HepG2 (cell line): ENCODE measurements at regions not wholly inside any gene's neighbourhood (a gene's known extent, or its start where the extent isn't known, plus 50 kb on each side); places are given as distances from the start of the nearest gene placed in this dataset.

Experiments used
- ATAC-seq: fragments of 200-7000 bp; cut with Tn5 transposase; 3 replicates; pipeline ENCODE4 v1.9.1; 2020; ENCODE audit warnings: mild to moderate bottlenecking, moderate library complexity
- BruUV-seq: library from RNA; stranded (reverse); fragments of 400-500 nt; replicated peaks from 2 replicates; lab custom pipeline; 2021; lab: Mats Ljungman, UMichigan
- CTCF ChIA-PET: fragments of 300-600 bp; formaldehyde crosslinking; extraction: SDS; loops from one replicate; lab custom pipeline; 2021; ENCODE audit warnings: low total read pairs, inconsistent platforms, low intra/inter-chr PET ratio; lab: Yijun Ruan, JAX
- POLR2A ChIA-PET: fragments of 350-600 bp; sonication (Branson Sonifier 250); formaldehyde crosslinking; loops from one replicate; lab custom pipeline; 2020; ENCODE audit warnings: antibody characterized with exemption, inconsistent platforms; lab: Yijun Ruan, JAX
- DNase-seq: peaks from one replicate; pipeline ENCODE4 v3.0.0-alpha.2; 2015; ENCODE audit warnings: low spot score
- FAIRE-seq: peaks from 3 replicates; lab custom pipeline; 2011; peaks lifted over from hg19 to GRCh38; lab: Jason Lieb, UNC
- H2AFZ ChIP-seq: one replicate; pipeline ENCODE4 v1.6.1; 2011; ENCODE audit warnings: low read length, inconsistent platforms
- H3K27ac ChIP-seq: fragments of 300-600 bp; 3 replicates; pipeline ENCODE4 v1.8.0; 2011; ENCODE audit warnings: mixed run types, mild to moderate bottlenecking, mixed read lengths, low read length, inconsistent platforms; ENCODE audit not compliant: insufficient read depth; ENCODE audit errors: extremely low read length
- H3K27me3 ChIP-seq, 2 experiments: fragments of 200-600 bp in 1 of 2; 2 replicates in 1 of 2; 3 replicates in 1 of 2; pipeline versions ENCODE4 v1.6.0 to v1.8.0; 2011; ENCODE audit warnings: low read length in 2 of 2, mild to moderate bottlenecking in 2 of 2, moderate library complexity in 2 of 2, inconsistent platforms in 1 of 2; ENCODE audit not compliant: insufficient read depth in 2 of 2, control insufficient read depth in 1 of 2
- H3K36me3 ChIP-seq, 2 experiments: fragments of 200-600 bp in 1 of 2; replicated peaks in 1 of 2; 2 replicates in 1 of 2; 3 replicates in 1 of 2; pipeline versions ENCODE4 v1.5.1 to v1.8.0; 2011; ENCODE audit warnings: low read length in 2 of 2, inconsistent platforms in 1 of 2; ENCODE audit not compliant: insufficient read depth in 2 of 2, control insufficient read depth in 1 of 2
- H3K4me1 ChIP-seq: 2 replicates; pipeline ENCODE4 v1.5.1; 2012; ENCODE audit warnings: low read length, inconsistent platforms; ENCODE audit not compliant: insufficient read depth
- H3K4me2 ChIP-seq: 2 replicates; pipeline ENCODE4 v1.6.0; 2011; ENCODE audit warnings: low read depth, low read length, inconsistent platforms
- H3K4me3 ChIP-seq, 3 experiments: fragments of 200-600 bp in 1 of 3; sonication (generic), shearing (Covaris generic) in 1 of 3; replicated peaks in 1 of 3; 2 replicates each; pipeline ENCODE4 v1.5.1; 2011 to 2016; ENCODE audit warnings: low read length in 3 of 3, inconsistent platforms in 2 of 3, low read depth in 2 of 3, mild to moderate bottlenecking in 2 of 3, control low read depth in 1 of 3, mixed read lengths in 1 of 3; ENCODE audit not compliant: insufficient read depth in 1 of 3
- H3K79me2 ChIP-seq: one replicate; pipeline ENCODE4 v1.6.1; 2011; ENCODE audit warnings: low read length, inconsistent platforms; ENCODE audit not compliant: insufficient read depth
- H3K9ac ChIP-seq: 2 replicates; pipeline ENCODE4 v1.6.0; 2011; ENCODE audit warnings: mild to moderate bottlenecking, low read depth, low read length, inconsistent platforms; ENCODE audit not compliant: insufficient read depth
- H3K9me3 ChIP-seq: 2 replicates; pipeline ENCODE4 v1.5.1; 2012; ENCODE audit warnings: mild to moderate bottlenecking, low read length
- H4K20me1 ChIP-seq: 2 replicates; pipeline ENCODE4 v1.6.0; 2011; ENCODE audit warnings: inconsistent platforms, mild to moderate bottlenecking, low read length, moderate library complexity; ENCODE audit not compliant: insufficient read depth
- CBFB ChIP-seq: sonication (generic); formaldehyde crosslinking; IDR thresholded peaks from 2 replicates; pipeline ENCODE4 v1.4.0; 2020; ENCODE audit warnings: missing genetic modification reagents
- CENPX ChIP-seq: sonication (generic); formaldehyde crosslinking; IDR thresholded peaks from 2 replicates; pipeline ENCODE4 v1.9.0; 2021; ENCODE audit warnings: mild to moderate bottlenecking, missing genetic modification reagents, moderate library complexity
- FOXA1 ChIP-seq, 2 experiments: fragments of 450-650 bp in 1 of 2; sonication (generic) in 1 of 2; formaldehyde crosslinking in 1 of 2; IDR thresholded peaks; 2 replicates each; pipeline versions ENCODE4 v1.4.0 to v1.6.1; 2016 to 2020; ENCODE audit warnings: missing genetic modification reagents in 1 of 2
- FOXO1 ChIP-seq: sonication (generic); formaldehyde crosslinking; IDR thresholded peaks from 2 replicates; pipeline ENCODE4 v1.4.0; 2020; ENCODE audit warnings: missing genetic modification reagents
- HOXA5 ChIP-seq: sonication (generic); formaldehyde crosslinking; IDR thresholded peaks from 2 replicates; pipeline ENCODE4 v1.4.0; 2020; ENCODE audit warnings: missing genetic modification reagents
- KLF12 ChIP-seq: sonication (generic); formaldehyde crosslinking; IDR thresholded peaks from 2 replicates; pipeline ENCODE4 v1.4.0; 2020; ENCODE audit warnings: missing genetic modification reagents, borderline replicate concordance
- SKI ChIP-seq: fragments of 450-650 bp; IDR thresholded peaks from one replicate; pipeline ENCODE4 v1.6.1; 2018; ENCODE audit warnings: mild to moderate bottlenecking; ENCODE audit not compliant: partially characterized antibody
- SRY ChIP-seq: sonication (generic); formaldehyde crosslinking; IDR thresholded peaks from 2 replicates; pipeline ENCODE4 v1.8.0; 2022; ENCODE audit warnings: mild to moderate bottlenecking, missing genetic modification reagents
- TARDBP ChIP-seq: sonication (generic); formaldehyde crosslinking; IDR thresholded peaks from 2 replicates; pipeline ENCODE4 v1.8.0; 2022; ENCODE audit warnings: mild to moderate bottlenecking, missing genetic modification reagents
- ZEB1 ChIP-seq: IDR thresholded peaks from 2 replicates; pipeline ENCODE4 v1.6.1; 2012; ENCODE audit warnings: mild to moderate bottlenecking, low read depth, inconsistent platforms; ENCODE audit not compliant: insufficient replicate concordance
- ZFP90 ChIP-seq: sonication (generic); formaldehyde crosslinking; IDR thresholded peaks from 2 replicates; pipeline ENCODE4 v1.8.0; 2022; ENCODE audit warnings: missing genetic modification reagents, mild to moderate bottlenecking, inconsistent platforms, borderline replicate concordance
- ZNF205 ChIP-seq: IDR thresholded peaks from 2 replicates; pipeline ENCODE4 v1.6.1; 2018; ENCODE audit warnings: missing biosample characterization, missing genetic modification reagents
- ZNF33A ChIP-seq: sonication (generic); formaldehyde crosslinking; IDR thresholded peaks from 2 replicates; pipeline ENCODE4 v1.5.1; 2020; ENCODE audit warnings: missing genetic modification reagents, mild to moderate bottlenecking, moderate library complexity, borderline replicate concordance
- ZNF574 ChIP-seq: sonication (generic); formaldehyde crosslinking; IDR thresholded peaks from 2 replicates; pipeline ENCODE4 v1.4.0; 2020; ENCODE audit warnings: missing genetic modification reagents
- ZNF839 ChIP-seq: sonication (generic); formaldehyde crosslinking; IDR thresholded peaks from 2 replicates; pipeline ENCODE4 v1.4.0; 2020; ENCODE audit warnings: missing genetic modification reagents, mild to moderate bottlenecking, borderline replicate concordance
- WGBS: methylation state at CpG from one replicate; pipeline ENCODE4 v1.1.6; 2017; ENCODE audit warnings: low lambda C conversion rate; 5-methylcytosine and 5-hydroxymethylcytosine counted together
- in situ Hi-C: cut with HindIII; loops from 2 replicates; pipeline ENCODE4 v1.10.0; 2017; ENCODE audit warnings: low pct_unique_long_range_greater_than_20kb; ENCODE audit not compliant: extremely low pct_ligation_motif_present
- intact Hi-C: fragments of 100-400 bp; cut with micrococcal nuclease; formaldehyde crosslinking; loops from one replicate; pipeline ENCODE4 v1.10.0; 2022; ENCODE audit not compliant: unreplicated experiment

GRCh38 chr11:129557421-129557820 is 181.8 kb downstream of the BARX2 start:
- Histone ChIP-seq H3K79me2 (no peaks in the 10 kb centered on the region), H3K36me3 (no peaks in the 10 kb centered on the region), H3K9ac (no peak overlapping the region), H3K4me2 (no peak overlapping the region), H3K9me3 (no peaks in the 10 kb centered on the region), H3K27ac (no peak overlapping the region), H3K4me1 (no peaks in the 10 kb centered on the region), H3K4me3 (no peak overlapping the region), H2AFZ (no peak overlapping the region), H4K20me1 (no peaks in the 10 kb centered on the region), H3K27me3 (no peaks in the 10 kb centered on the region; a peak in 1 of 5 replicates)
- no peak for DNase-seq
- POLR2A ChIA-PET: no interaction called here
- CTCF ChIA-PET: no interaction called here
- WGBS: 0% methylated on average over 2 of the region's 4 CpGs
- in situ Hi-C loops: no loop called here
- no peak for FAIRE-seq
- TF ChIP-seq SRY (CRISPR knock-in tag) (no peak), ZFP90 (CRISPR knock-in tag) (no peak), ZNF574 (no peak), FOXO1 (CRISPR knock-in tag) (no peak), ZNF33A (CRISPR knock-in tag) (no peak), ZNF839 (CRISPR knock-in tag) (no peak), HOXA5 (CRISPR knock-in tag) (no peak), SKI (no peak), ZNF205 (CRISPR knock-in tag) (no peak), FOXA1 (IDR thresholded peaks at IDR 0.05) (no peak), FOXA1 (CRISPR knock-in tag; IDR thresholded peaks at IDR 0.05) (no peak), KLF12 (CRISPR knock-in tag) (no peak), TARDBP (no peak), CBFB (CRISPR knock-in tag) (no peak), CENPX (CRISPR knock-in tag) (no peak), ZEB1 (no peak)
- intact Hi-C loops: no loop called here
- ATAC-seq: no peak
- BruUV-seq: no TSS peak
